ENCODE measurements at regions not wholly inside any gene's neighbourhood (a gene's known extent, or its start where the extent isn't known, plus 50 kb on each side); places are given as distances from the start of the nearest gene placed in this dataset.

DNA sequence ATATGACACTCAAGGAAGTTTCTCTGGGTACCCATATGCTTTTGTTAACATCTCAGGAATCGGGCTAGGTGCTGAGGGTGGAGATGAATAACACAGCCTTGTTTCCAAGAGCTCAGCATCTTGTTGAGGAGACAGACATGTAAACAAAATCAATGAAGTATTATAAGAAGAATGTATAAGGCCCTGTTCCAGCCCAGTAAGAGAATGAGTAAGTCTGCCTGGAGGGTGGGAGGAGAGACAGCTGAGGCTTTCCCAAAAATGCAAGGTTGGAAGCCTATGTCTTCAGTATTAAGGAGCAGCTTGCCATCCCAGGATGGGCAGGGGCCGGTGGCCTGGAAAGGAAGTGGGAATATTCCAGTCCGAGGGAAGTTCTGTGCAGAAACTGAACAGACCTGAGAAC, 615.3 kb upstream of the BTBD3 start (continued):
- no peak for TF ChIP-seq SOX15 (CRISPR knock-in tag; IDR thresholded peaks at IDR 0.05)

DNA sequence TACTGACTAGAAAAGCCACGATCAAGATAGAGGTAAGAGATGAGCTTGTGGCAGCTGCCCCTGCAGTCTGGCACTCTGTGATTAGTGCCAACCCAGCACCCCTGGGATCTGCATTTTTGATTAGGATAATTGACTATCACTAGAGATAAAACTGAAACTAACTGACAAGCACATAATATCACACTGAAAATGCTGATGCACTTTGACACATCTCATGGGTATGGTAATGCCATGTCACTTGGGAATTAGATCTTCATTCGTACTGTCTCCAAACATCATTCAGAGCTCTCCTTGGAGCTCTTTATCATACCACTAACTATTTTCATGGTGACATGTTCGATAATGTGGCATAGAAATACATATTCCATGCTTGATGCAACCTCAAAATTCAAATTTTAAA, 612.9 kb upstream of the BTBD3 start:
- TF ChIP-seq, protein P1, sequence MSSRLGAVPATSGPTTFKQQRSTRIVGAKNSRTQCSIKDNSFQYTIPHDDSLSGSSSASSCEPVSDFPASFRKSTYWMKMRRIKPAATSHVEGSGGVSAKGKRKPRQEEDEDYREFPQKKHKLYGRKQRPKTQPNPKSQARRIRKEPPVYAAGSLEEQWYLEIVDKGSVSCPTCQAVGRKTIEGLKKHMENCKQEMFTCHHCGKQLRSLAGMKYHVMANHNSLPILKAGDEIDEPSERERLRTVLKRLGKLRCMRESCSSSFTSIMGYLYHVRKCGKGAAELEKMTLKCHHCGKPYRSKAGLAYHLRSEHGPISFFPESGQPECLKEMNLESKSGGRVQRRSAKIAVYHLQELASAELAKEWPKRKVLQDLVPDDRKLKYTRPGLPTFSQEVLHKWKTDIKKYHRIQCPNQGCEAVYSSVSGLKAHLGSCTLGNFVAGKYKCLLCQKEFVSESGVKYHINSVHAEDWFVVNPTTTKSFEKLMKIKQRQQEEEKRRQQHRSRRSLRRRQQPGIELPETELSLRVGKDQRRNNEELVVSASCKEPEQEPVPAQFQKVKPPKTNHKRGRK (CRISPR knock-in tag; IDR thresholded peaks at IDR 0.05; ENCODE audit: borderline replicate concordance), result no peak
- TF ChIP-seq EMX1 (CRISPR knock-in tag; IDR thresholded peaks at IDR 0.05) (no peak), ZNF396 (CRISPR knock-in tag; IDR thresholded peaks at IDR 0.05; ENCODE audit: borderline replicate concordance) (no peak), JUN (CRISPR knock-in tag; IDR thresholded peaks at IDR 0.05) (no peak), ZNF232 (CRISPR knock-in tag; IDR thresholded peaks at IDR 0.05) (no peak), ZNF138 (CRISPR knock-in tag; conservative IDR thresholded peaks at IDR 0.05) (no peak), FOXP1 (CRISPR knock-in tag; IDR thresholded peaks at IDR 0.05; ENCODE audit: borderline replicate concordance) (no peak), HMGA2 (CRISPR knock-in tag; IDR thresholded peaks at IDR 0.05) (no peak), SP1 (CRISPR knock-in tag; conservative IDR thresholded peaks at IDR 0.05) (no peak), IRF2 (CRISPR knock-in tag; IDR thresholded peaks at IDR 0.05; ENCODE audit: borderline replicate concordance, low read depth) (no peak), GTF2I (CRISPR knock-in tag; conservative IDR thresholded peaks at IDR 0.05) (no peak)
- TF ChIP-seq, protein P2, sequence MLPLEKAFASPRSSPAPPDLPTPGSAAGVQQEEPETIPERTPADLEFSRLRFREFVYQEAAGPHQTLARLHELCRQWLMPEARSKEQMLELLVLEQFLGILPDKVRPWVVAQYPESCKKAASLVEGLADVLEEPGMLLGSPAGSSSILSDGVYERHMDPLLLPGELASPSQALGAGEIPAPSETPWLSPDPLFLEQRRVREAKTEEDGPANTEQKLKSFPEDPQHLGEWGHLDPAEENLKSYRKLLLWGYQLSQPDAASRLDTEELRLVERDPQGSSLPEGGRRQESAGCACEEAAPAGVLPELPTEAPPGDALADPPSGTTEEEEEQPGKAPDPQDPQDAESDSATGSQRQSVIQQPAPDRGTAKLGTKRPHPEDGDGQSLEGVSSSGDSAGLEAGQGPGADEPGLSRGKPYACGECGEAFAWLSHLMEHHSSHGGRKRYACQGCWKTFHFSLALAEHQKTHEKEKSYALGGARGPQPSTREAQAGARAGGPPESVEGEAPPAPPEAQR (CRISPR knock-in tag; IDR thresholded peaks at IDR 0.05), result no peak
- TF ChIP-seq, protein P3, sequence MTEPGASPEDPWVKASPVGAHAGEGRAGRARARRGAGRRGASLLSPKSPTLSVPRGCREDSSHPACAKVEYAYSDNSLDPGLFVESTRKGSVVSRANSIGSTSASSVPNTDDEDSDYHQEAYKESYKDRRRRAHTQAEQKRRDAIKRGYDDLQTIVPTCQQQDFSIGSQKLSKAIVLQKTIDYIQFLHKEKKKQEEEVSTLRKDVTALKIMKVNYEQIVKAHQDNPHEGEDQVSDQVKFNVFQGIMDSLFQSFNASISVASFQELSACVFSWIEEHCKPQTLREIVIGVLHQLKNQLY (CRISPR knock-in tag; IDR thresholded peaks at IDR 0.05), result no peak
- TF ChIP-seq, protein P4, sequence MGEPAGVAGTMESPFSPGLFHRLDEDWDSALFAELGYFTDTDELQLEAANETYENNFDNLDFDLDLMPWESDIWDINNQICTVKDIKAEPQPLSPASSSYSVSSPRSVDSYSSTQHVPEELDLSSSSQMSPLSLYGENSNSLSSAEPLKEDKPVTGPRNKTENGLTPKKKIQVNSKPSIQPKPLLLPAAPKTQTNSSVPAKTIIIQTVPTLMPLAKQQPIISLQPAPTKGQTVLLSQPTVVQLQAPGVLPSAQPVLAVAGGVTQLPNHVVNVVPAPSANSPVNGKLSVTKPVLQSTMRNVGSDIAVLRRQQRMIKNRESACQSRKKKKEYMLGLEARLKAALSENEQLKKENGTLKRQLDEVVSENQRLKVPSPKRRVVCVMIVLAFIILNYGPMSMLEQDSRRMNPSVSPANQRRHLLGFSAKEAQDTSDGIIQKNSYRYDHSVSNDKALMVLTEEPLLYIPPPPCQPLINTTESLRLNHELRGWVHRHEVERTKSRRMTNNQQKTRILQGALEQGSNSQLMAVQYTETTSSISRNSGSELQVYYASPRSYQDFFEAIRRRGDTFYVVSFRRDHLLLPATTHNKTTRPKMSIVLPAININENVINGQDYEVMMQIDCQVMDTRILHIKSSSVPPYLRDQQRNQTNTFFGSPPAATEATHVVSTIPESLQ (CRISPR knock-in tag; IDR thresholded peaks at IDR 0.05), result no peak
- TF ChIP-seq, protein P5, sequence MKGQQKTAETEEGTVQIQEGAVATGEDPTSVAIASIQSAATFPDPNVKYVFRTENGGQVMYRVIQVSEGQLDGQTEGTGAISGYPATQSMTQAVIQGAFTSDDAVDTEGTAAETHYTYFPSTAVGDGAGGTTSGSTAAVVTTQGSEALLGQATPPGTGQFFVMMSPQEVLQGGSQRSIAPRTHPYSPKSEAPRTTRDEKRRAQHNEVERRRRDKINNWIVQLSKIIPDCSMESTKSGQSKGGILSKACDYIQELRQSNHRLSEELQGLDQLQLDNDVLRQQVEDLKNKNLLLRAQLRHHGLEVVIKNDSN (CRISPR knock-in tag; IDR thresholded peaks at IDR 0.05), result no peak
- TF ChIP-seq, protein P6, sequence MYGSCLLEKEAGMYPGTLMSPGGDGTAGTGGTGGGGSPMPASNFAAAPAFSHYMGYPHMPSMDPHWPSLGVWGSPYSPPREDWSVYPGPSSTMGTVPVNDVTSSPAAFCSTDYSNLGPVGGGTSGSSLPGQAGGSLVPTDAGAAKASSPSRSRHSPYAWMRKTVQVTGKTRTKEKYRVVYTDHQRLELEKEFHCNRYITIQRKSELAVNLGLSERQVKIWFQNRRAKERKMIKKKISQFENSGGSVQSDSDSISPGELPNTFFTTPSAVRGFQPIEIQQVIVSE (CRISPR knock-in tag; IDR thresholded peaks at IDR 0.05; ENCODE audit: borderline replicate concordance), result no peak
- TF ChIP-seq, protein P7, sequence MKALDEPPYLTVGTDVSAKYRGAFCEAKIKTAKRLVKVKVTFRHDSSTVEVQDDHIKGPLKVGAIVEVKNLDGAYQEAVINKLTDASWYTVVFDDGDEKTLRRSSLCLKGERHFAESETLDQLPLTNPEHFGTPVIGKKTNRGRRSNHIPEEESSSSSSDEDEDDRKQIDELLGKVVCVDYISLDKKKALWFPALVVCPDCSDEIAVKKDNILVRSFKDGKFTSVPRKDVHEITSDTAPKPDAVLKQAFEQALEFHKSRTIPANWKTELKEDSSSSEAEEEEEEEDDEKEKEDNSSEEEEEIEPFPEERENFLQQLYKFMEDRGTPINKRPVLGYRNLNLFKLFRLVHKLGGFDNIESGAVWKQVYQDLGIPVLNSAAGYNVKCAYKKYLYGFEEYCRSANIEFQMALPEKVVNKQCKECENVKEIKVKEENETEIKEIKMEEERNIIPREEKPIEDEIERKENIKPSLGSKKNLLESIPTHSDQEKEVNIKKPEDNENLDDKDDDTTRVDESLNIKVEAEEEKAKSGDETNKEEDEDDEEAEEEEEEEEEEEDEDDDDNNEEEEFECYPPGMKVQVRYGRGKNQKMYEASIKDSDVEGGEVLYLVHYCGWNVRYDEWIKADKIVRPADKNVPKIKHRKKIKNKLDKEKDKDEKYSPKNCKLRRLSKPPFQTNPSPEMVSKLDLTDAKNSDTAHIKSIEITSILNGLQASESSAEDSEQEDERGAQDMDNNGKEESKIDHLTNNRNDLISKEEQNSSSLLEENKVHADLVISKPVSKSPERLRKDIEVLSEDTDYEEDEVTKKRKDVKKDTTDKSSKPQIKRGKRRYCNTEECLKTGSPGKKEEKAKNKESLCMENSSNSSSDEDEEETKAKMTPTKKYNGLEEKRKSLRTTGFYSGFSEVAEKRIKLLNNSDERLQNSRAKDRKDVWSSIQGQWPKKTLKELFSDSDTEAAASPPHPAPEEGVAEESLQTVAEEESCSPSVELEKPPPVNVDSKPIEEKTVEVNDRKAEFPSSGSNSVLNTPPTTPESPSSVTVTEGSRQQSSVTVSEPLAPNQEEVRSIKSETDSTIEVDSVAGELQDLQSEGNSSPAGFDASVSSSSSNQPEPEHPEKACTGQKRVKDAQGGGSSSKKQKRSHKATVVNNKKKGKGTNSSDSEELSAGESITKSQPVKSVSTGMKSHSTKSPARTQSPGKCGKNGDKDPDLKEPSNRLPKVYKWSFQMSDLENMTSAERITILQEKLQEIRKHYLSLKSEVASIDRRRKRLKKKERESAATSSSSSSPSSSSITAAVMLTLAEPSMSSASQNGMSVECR (CRISPR knock-in tag; IDR thresholded peaks at IDR 0.05; ENCODE audit: borderline replicate concordance), result no peak
- no peak for ATAC-seq
- POLR2A ChIA-PET, result no interaction called here
- Mint-ChIP-seq H3K9me3 (peaks cover 10% of the 10 kb centered on the region), H3K4me1 (peaks cover 26% of the 10 kb centered on the region), H3K36me3 (0 out of 2 replicates have a peak, but pooled peaks cover 3% of the 10 kb centered on the region), H3K27ac (no peak overlapping the region), H3K4me3 (no peak overlapping the region), H3K27me3 (ENCODE audit: low read depth) (no peaks in the 10 kb centered on the region; the same call in 1 of the 2 replicates)
- no peak for DNase-seq (ENCODE audit: low spot score)
- CTCF ChIA-PET, result interaction anchor here (1.4 kb wide), 1 partner anchor 9 kb away, joined by 3 read pairs; no protein-coding TSS in a partner anchor
